ENCODE measurements at regions not wholly inside any gene's neighbourhood (a gene's known extent, or its start where the extent isn't known, plus 50 kb on each side); places are given as distances from the start of the nearest gene placed in this dataset.

GRCh38 chr16:63841271-63841670, 1280.6 kb downstream of the CDH11 start:
- TF ChIP-seq, protein P1, sequence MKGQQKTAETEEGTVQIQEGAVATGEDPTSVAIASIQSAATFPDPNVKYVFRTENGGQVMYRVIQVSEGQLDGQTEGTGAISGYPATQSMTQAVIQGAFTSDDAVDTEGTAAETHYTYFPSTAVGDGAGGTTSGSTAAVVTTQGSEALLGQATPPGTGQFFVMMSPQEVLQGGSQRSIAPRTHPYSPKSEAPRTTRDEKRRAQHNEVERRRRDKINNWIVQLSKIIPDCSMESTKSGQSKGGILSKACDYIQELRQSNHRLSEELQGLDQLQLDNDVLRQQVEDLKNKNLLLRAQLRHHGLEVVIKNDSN (IDR thresholded peaks at IDR 0.05), result no peak
- TF ChIP-seq YY1 (IDR thresholded peaks at IDR 0.05; ENCODE audit: low read depth) (no peak), EP300 (IDR thresholded peaks at IDR 0.05; ENCODE audit: borderline replicate concordance) (no peak), RAD21 (IDR thresholded peaks at IDR 0.05; ENCODE audit: low read depth) (no peak), CREB1 (IDR thresholded peaks at IDR 0.05; ENCODE audit: low read depth) (no peak), EGR1 (IDR thresholded peaks at IDR 0.05) (no peak), TEAD4 (IDR thresholded peaks at IDR 0.05) (no peak), TAF1 (IDR thresholded peaks at IDR 0.05; ENCODE audit: low read depth) (no peak), CEBPB (IDR thresholded peaks at IDR 0.05) (no peak), FOXM1 (IDR thresholded peaks at IDR 0.05; ENCODE audit: borderline replicate concordance, low read depth) (no peak)
